GM18498 (cell line): ENCODE measurements at regions not wholly inside any gene's neighbourhood (a gene's known extent, or its start where the extent isn't known, plus 50 kb on each side); places are given as distances from the start of the nearest gene placed in this dataset.
"Not testable (repeated sequence)": the region's sequence is repeated elsewhere in the genome, so short reads cannot be mapped to it uniquely, and the experiment has no call there.

Source experiments
- ATAC-seq: cut with Tn5 transposase; IDR thresholded peaks from one replicate; pipeline ENCODE4 v1.9.1; 2021; ENCODE audit warnings: mild to moderate bottlenecking, moderate library complexity; ENCODE audit not compliant: unreplicated experiment

DNA sequence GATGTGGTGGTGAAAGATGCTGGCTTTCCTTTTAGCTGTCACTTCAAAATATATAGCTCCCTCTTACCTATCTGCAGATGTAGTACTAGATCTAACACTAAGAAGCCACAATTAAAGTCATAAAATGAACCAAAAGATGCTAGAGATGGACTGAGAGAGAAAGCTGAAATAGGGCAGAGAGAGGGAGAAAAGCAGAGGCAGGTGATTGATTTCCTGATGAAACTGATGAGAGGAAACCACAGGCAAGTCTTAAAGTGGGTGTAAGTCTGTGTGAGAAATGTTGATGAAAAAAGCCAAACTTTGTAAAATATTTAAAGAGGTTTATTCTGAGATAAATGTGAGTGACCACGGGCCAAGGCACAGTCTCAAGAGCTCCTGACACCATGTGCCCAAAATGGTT, 194.3 kb upstream of the MBL2 start:
- no peak for ATAC-seq

DNA sequence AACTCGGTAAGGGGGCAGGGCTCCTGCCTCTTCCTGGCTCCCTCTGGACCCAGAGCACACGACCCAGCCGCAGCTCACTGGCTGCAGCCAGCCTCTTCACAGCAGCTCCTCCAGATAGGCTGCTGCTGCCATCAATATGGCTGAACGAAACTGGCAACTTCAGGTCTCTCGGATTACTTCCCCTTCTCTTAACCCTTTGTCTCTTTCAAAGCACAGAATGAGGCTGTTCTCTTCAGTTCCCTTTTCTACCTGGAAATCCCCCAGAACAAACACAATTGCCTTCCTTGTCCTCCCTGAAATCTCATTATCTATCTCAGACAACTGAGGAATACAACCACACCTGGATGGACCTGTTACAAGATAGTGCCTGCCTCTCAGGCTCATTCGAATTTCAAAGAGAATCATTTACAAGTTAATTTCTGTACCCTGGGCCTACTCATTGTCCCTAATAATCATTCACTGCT, 193.4 kb upstream of the MBL2 start:
- ATAC-seq = peak; percentile 97

GRCh38 chr10:52965509-52965908, 192.9 kb upstream of the MBL2 start:
- ATAC-seq = peak; percentile 24

DNA sequence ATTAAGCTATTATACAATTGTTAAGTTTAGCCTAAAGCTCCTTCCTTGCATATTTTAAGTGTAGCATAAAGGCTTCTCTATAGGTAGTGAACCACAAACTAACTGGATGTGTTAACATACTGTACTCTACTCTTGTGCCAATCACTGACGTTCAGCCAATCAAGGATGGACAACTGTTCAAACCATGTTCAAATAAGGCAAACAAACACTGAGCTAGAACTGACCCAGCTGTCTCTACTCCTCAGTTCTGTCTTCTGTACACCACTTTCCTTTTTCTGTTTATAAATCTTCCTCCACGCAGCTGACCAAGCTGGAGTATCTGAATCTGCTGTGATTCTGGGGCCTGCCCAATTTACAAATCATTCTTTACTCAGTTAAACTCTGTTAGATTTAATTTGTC, 188.7 kb upstream of the MBL2 start:
- ATAC-seq = no peak

- no peak for ATAC-seq
These were observed 187.2 kb upstream of the MBL2 start for GRCh38 chr10:52959810-52960209.

DNA sequence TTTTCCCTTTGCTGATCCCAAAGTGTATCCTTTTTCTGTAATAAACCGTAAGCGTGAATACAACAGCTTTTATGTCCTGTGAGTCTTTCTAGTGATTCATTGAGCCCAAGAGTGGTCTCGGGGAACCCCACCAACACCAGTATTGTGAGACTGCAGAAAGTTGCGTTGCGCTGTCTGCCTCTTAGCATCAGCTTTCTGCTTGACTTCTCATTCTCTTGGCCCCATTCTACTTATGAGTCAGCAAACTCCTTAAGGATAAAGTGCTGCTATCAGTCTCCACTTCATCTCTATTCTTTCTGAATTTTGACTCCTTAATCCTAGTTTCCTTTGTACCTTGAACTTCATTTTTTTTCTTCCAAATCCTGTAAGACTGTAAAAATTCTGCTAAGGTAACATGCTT, 184.3 kb upstream of the MBL2 start:
- no peak for ATAC-seq

GRCh38 chr10:52956461-52956860, 183.9 kb upstream of the MBL2 start:
- ATAC-seq = no peak

GRCh38 chr10:52955337-52955736, 182.8 kb upstream of the MBL2 start:
- no peak for ATAC-seq

DNA sequence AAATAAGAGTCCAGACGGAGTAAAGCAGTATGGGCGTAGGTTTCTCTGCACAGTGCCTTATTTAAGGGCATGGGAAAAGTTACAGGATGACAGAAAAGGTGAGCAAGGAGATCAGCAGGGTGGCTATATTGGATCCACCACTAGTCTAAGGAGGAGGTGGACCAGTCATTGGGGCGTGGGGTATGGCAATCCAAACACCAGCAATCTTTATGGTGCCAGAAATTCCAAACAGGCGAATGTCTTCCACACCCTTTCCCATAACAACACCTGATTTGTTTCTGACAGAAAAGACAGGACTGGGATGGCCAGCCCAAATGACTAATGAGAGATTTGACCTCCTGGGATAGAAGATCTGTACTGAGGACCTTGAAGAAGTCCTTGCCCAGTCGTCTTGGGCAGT, 181.8 kb upstream of the MBL2 start:
- no peak for ATAC-seq

DNA sequence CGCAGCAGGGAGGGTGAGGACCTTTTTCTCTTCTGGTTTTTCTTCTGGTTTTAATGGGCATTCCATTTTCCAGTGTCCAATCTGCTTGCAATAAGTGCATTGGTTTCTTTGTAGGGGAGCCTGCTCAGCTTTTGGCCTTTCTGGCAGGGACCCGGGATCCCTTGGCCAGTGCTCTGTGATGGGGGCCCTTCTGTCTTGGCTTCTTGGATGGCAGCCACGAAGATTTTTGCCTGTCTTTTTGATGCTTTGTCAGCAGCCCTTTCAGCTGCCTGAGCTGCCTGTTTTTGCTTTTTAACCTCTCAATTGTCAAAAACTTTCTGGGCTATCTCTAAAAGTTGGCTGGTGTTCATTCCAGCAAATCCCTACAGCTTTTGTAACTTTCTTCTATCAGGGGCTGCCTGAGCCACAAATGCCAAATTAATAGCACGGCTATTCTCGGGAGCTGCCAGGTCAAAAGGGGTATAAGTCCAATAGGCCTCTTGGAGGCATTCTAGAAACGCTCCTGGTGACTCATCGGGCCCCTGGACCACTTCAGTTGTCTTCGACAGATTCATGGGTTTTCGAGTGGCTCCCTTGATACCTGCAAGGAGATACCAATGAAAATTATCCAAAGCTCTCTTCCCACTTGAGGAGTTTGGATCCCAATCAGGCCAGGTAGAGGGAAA, 179.9 kb upstream of the MBL2 start:
- ATAC-seq = no peak

GRCh38 chr10:52951824-52952223, 179.2 kb upstream of the MBL2 start:
- ATAC-seq = peak; percentile 94

- no peak for ATAC-seq
These were observed 178.0 kb upstream of the MBL2 start for GRCh38 chr10:52950578-52950977.

DNA sequence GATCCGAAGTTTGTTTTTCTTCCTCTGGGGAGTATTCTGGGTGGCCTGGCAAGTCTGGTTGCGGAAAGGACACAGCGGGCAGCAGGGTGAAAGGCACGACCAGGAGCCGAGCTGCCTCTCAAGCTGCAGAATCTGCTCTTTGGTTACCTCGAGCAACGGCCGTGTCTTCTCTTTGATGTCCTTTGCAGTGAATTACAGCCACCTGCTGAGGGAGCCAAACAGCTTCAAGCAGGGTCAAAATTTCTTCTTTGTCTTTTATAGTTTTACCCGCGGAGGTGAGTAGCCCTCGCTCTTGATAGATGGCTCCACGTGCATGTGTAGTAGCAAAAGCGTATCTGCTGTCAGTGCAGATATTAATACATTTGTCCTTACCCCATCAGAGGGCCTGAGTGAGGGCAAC, 177.3 kb upstream of the MBL2 start:
- ATAC-seq = no peak

DNA sequence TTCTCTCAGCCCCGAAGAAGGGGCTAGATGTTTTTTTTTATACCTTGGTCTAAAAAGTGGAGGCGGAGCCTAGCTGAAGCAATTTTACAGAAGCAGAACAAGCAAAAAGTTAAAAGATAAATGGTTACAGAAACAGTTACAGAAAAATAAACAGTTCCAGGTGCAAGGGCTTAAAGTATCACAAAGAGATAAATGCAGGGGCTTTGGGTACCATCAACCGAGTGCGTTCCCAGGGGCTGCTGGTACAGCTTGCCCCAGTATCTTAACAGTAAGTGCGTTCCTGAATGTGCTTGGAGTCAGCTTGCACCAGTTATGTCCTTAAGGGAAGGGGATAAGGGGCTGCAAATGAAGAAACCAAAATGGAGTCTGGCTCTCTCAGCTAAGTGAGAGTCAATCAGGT, 173.9 kb upstream of the MBL2 start:
- ATAC-seq = no peak

DNA sequence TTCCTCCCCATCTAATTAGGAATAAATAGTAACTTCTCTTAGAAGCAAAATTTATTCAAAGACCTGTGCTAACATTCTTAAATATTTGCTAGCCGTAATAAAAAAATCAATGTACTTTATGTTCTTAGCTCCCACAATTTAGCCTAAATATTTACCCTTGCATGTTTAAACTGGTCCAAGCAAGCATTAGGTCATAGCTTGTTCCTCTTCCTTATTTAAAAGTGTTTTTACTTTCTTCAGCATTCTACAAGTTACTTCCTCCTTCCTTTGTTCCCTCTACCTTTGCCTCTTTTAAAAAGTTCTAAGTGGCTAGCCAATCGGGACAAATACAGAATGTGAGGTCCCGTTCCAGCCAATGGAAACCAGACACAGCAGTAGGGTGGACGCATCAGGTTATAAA, 172.9 kb upstream of the MBL2 start:
- ATAC-seq = not testable (repeated sequence)

- ATAC-seq = no peak
These were observed 168.3 kb upstream of the MBL2 start for GRCh38 chr10:52940921-52941320.

DNA sequence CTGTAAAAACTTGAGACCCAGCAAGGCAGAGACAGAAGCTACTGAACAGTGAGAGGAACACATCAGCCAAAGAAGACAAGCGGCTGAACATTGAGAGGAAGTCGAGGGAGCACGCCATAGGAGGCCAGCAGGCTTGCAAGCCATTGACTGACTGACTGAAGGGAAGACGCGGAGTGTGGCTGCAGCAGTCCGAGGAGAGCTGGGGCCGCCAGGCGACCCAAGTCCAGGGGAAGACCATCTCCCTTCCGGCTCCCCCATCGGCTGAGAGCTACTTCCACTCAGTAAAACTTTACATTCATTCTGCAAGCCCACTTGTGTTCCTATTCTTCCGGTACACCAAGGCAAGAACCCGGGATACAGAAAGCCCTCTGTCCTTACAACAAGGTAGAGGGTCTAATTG, 167.3 kb upstream of the MBL2 start:
- ATAC-seq = no peak

DNA sequence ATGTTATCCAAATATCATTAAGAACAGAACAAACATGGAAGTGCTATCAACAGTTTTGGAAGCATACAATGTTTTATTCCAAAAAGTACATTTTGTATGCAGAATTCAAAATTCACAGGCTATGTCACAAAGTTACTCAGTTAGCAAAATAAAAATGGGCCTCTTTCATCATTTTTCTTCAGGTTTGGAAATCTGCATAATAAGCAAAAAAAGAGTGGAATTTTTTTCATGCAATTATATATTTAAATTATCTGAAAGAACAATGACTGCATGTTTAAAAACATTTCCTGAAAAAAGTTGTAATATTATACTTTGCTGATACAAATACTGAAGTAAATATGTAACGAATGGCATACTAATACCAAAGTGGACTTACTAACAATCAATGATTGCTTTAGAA, 161.2 kb upstream of the MBL2 start:
- ATAC-seq = no peak

DNA sequence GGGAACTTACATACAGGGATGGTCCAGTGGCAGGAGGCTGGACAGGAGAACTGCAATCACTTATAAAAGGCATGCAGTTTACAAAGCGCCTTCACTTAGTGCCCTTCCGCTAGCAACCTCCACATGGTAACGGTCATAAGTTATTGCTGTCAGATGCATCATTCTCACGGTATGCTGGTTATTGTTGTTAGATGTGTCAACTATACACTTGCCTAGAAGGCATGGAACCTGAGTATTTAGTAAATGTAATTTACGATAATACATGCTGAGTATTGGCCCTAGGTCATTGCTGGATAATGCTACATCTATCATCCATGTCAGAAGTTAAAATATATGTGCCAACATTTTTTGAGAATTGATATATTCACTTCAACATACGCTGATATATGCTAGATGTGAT, 155.1 kb upstream of the MBL2 start:
- ATAC-seq = no peak

DNA sequence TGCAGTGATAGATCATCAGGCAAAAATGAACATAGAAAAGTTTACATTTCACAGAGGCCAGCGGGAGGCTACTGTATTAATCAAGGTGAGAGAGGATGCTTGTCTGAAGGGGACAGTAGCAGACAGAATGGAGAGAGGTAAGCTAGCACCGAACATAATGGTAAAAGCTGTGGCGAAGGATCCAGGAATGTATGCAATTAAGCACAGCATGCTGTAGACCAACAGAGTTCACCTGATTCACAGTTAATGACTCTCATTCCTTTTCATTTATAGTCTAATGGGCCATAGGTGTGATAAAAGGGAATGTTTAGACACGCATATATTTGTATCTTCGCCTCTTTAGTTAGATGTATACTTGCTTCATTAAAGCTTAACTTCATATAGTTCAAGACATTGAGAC, 150.9 kb upstream of the MBL2 start:
- no peak for ATAC-seq

DNA sequence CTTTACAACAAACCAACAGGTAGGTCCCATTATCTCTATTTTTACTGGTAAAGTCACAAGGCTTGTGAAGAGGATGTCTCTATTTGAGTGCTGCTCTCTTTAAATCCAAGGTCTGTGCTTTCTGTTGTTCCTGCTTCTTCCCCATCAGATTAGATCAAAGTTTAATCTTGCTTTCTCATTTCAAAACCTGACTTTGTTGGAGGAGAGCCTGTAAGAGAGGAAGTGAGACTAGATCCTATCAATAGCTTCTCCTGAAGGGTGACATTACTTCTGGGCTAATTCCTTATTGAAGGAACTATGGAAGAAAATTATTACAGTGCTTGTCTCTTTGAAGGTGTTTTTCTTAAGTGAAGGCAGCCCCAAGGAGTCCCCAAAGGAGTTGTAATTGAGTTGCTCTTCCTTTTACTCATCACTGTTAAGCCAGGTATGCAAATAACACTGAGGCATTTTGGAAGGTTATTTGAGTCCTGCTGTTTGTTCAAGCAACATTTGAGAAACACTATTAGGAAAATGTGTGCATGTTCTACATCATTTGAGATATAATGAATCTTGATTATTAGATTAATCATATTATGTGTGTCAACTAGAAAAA, 146.2 kb upstream of the MBL2 start:
- no peak for ATAC-seq

GRCh38 chr10:52915391-52915790, 142.8 kb upstream of the MBL2 start:
- ATAC-seq = no peak

- ATAC-seq = no peak
These were observed 138.6 kb upstream of the MBL2 start for GRCh38 chr10:52911163-52911562.
